Amniotic epithelial cell (primary cell): ENCODE measurements at regions not wholly inside any gene's neighbourhood (a gene's known extent, or its start where the extent isn't known, plus 50 kb on each side); places are given as distances from the start of the nearest gene placed in this dataset.

Source experiments
- DNase-seq: peaks from one replicate; pipeline ENCODE4 v3.0.0-alpha.2; 2010; ENCODE audit warnings: low read depth

DNA sequence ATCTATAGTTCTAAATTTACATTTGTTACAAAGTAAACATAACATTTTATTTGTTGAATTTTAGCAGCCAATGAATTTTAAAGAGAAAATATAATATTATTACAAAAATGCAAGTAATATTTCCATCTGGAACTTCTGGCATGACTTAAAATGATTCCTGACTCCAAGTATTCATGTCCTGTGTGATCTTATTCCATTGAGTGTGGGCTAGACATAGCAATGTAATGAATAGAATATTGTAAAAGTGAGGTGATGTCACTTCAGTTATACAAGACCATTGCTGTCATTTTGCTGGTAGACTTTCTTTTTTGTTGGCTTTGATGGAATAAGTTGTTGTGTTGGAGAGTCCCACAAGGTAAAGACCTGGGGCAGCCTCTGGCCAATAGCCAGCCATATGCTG, 912.2 kb upstream of the PIK3C3 start:
- no peak for DNase-seq

DNA sequence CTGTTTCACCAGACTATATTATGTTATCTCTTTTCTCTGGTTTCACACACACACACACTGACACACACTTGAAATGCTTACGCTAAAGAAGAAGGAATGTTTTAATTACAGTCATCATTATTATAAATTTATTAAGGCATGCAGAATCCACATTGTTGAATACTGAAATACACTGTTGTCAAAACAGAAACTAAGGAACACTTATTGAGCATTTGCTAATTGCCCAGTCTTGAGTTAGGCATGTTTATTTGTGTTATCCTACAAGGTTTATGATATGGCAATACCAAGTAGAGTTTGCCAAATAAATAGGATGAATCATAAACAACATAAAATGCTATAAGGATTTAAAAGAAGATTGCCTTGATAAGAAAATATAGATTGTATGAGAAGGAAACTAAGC, 917.0 kb upstream of the PIK3C3 start:
- peak; percentile 29 for DNase-seq

DNA sequence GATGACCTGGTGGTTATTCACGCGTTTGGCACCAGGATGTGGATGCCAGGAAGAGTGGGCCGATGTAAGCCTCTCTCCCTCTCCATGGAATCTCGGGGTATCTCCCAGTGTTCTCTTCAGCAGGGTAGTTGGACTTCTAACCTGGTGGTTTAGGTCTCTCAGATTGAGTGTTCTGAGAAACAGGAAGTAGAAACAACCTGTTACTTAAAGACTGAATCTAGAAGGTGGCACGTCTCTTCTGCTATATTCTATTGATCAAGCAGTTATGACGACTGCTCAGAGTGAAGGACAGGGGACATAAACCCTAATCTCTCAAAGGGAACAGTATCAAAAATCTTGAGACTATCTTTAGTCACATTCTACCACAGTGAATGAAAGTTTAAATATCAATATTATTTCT, 918.7 kb upstream of the PIK3C3 start:
- DNase-seq: no peak

DNA sequence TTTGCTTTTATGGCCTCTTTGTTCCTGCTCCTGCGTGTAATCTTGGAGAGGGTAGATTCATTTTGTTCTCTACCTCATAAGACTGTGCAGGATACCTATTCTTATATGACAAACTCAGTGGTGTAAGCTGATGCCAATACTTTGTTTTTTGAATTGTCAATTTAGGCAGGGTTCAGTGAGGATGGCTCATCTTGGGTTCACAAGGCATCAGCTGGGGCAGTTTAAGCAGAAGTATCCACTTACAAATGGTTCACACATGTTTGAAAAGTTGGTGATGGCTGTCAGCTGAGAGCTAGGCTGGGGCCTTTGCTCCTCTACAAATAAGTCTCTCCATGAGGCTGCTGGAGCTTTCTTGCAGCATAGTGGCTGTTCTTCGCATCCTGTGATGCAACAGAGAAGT, 920.6 kb upstream of the PIK3C3 start:
- DNase-seq: no peak

GRCh38 chr18:41025666-41026065, 929.4 kb upstream of the PIK3C3 start:
- no peak for DNase-seq

DNA sequence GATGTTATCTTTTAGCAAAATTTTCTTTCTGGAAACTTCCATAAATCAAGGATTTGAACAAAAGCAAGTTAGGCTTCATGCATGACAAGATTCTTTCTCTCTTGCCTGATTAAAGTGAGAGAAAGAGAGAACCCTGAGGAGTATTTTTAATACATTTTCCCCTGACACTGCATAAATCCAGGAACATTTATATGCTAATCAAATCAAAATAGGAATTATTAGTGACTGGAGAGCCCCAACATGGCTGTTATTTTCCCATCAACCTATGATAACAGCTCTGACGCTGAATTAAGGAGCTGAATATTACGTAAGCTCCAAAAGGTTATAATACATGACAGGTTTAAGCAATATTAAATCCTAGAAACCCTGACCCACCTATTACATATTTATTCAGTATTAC, 930.2 kb upstream of the PIK3C3 start:
- DNase-seq: no peak

- DNase-seq: no peak
Measured at GRCh38 chr18:41022484-41022883, 932.5 kb upstream of the PIK3C3 start.

GRCh38 chr18:41021089-41021488, 933.9 kb upstream of the PIK3C3 start:
- no peak for DNase-seq

- no peak for DNase-seq
Measured at GRCh38 chr18:41012194-41012593, 942.8 kb upstream of the PIK3C3 start.

- no peak for DNase-seq
Measured at GRCh38 chr18:41009926-41010325, 945.1 kb upstream of the PIK3C3 start.

- no peak for DNase-seq
Measured at GRCh38 chr18:41004324-41004723, 950.7 kb upstream of the PIK3C3 start.

GRCh38 chr18:40995529-40995928, 959.5 kb upstream of the PIK3C3 start:
- peak; percentile 7 for DNase-seq

- DNase-seq: no peak
Measured at GRCh38 chr18:40993363-40993762, 961.7 kb upstream of the PIK3C3 start.

DNA sequence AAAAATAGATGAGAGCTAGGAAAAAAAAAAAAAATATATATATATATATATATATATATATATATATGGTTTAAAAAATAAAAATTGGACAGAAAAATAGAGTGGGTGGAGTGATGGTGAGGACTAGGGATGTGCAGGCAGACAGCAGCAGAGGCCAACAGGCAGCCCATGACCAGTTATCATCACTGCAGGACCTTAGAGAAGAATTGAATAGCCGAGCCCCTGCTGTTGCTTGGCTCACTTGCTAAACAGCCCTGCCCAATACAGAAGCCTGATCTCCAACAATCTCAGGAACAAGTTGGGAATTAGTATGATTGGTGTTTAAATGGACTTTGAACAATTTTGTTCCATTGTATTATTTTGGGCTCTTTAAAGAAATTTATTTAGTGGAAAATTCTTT, 967.5 kb upstream of the PIK3C3 start:
- DNase-seq: no peak

DNA sequence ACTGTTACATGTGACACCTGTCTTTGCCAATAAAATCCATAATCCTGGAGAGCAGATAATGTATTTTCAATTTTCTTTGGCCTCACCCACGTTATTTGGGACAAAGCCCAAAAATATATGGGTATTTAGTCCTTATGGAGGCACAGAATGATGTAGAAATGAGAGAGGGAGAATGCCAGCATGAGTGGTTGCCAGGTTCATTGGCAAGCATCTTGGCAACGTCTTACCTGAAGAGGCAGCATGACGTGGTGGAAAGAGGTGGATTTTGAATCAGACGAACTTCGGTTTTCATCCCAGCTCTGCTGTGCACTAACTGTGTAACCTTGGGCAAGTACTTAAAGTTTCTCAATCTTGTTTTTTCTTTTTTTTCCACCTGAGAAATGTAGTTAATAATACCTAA, 969.6 kb upstream of the PIK3C3 start:
- DNase-seq: no peak

GRCh38 chr18:40984856-40985255, 970.2 kb upstream of the PIK3C3 start:
- DNase-seq: peak; percentile 29

- no peak for DNase-seq
Measured at GRCh38 chr18:40983835-40984234, 971.2 kb upstream of the PIK3C3 start.

GRCh38 chr18:40980171-40980570, 974.9 kb upstream of the PIK3C3 start:
- DNase-seq: no peak

- no peak for DNase-seq
Measured at GRCh38 chr18:40976050-40976449, 979.0 kb upstream of the PIK3C3 start.

GRCh38 chr18:40974448-40974847, 980.6 kb upstream of the PIK3C3 start:
- no peak for DNase-seq

DNA sequence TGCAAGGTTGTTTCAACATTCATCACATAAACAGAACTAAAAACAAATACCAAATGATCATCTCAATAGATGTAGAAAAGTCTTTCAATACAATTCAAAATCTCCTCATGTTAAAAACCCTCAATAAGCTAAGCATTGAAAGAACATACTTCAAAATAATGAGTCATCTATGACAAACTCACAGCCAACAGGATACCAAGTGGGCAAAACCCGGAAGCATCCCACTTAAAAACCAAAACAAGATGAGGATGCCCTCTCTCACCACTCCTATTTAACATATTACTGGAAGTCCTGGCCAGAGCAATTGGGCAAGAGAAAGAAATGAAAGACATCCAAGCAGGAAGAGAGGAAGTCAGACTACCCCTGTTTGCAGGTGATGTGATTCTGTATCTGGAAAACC, 992.2 kb upstream of the PIK3C3 start:
- peak; percentile 15 for DNase-seq

- no peak for DNase-seq
Measured at GRCh38 chr18:40957533-40958070, 997.4 kb upstream of the PIK3C3 start.

DNA sequence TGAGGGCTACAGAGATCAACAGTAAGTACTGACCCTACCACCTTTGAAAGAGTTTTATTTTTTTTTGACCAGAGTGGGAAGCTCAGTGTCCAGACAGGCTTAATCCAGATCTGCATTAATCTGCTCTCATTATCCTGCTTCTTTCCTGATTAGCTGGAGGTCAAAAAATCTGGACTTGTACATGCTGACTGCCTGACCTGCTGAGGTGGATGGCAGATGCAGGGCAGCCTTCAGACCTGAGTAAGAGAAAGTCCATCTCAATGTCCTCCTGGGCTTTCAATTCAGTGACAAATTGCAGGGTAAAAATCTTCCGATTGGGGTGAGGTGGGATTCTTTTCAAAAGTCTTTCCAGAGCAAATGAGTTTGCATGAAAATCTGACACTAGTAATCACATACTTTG, 998.8 kb upstream of the PIK3C3 start:
- DNase-seq: no peak

GRCh38 chr18:40955351-40955750, 999.7 kb upstream of the PIK3C3 start:
- no peak for DNase-seq
